ENCODE measurements at regions not wholly inside any gene's neighbourhood (a gene's known extent, or its start where the extent isn't known, plus 50 kb on each side); places are given as distances from the start of the nearest gene placed in this dataset.

GRCh38 chr2:13488965-13489364 is 772.2 kb downstream of the TRIB2 start:
- TF ChIP-seq POLR2A (IDR thresholded peaks at IDR 0.05; ENCODE audit: low read depth, low read length) (no peak), RFX5 (IDR thresholded peaks at IDR 0.05; ENCODE audit: low read depth, low read length) (no peak), EGR1 (IDR thresholded peaks at IDR 0.05; ENCODE audit: borderline replicate concordance in 1 of 2, low read depth in 2 of 2, low read length in 2 of 2) (no peak), MXI1 (IDR thresholded peaks at IDR 0.05; ENCODE audit: low read depth, low read length) (no peak), CHD4 (IDR thresholded peaks at IDR 0.05) (no peak), CREB1 (IDR thresholded peaks at IDR 0.05; ENCODE audit: low read depth) (no peak), SREBF2 (IDR thresholded peaks at IDR 0.05; ENCODE audit: low read length) (no peak), FOXK2 (IDR thresholded peaks at IDR 0.05) (no peak), CTCF (IDR thresholded peaks at IDR 0.05 in 2 of 3, conservative IDR thresholded peaks at IDR 0.05 in 1 of 3; ENCODE audit: control insufficient read depth in 2 of 3, extremely low read depth in 1 of 3, insufficient read depth in 1 of 3, low read depth in 3 of 3, low read length in 3 of 3) (no peak), SMC3 (IDR thresholded peaks at IDR 0.05; ENCODE audit: borderline replicate concordance, low read length) (no peak), POLR2AphosphoS5 (IDR thresholded peaks at IDR 0.05; ENCODE audit: low read length) (no peak), NR2C2 (IDR thresholded peaks at IDR 0.05; ENCODE audit: borderline replicate concordance, control insufficient read depth, insufficient read length, low read depth) (no peak), JUNB (IDR thresholded peaks at IDR 0.05) (no peak), GABPA (IDR thresholded peaks at IDR 0.05; ENCODE audit: low read depth) (no peak)
